GM12872 (cell line): ENCODE measurements at regions not wholly inside any gene's neighbourhood (a gene's known extent, or its start where the extent isn't known, plus 50 kb on each side); places are given as distances from the start of the nearest gene placed in this dataset.

Source experiments
- CTCF ChIP-seq: IDR thresholded peaks from 3 replicates; pipeline ENCODE4 v1.5.1; 2011; ENCODE audit warnings: low read depth, mild to moderate bottlenecking, low read length, moderate library complexity; ENCODE audit not compliant: insufficient read depth

DNA sequence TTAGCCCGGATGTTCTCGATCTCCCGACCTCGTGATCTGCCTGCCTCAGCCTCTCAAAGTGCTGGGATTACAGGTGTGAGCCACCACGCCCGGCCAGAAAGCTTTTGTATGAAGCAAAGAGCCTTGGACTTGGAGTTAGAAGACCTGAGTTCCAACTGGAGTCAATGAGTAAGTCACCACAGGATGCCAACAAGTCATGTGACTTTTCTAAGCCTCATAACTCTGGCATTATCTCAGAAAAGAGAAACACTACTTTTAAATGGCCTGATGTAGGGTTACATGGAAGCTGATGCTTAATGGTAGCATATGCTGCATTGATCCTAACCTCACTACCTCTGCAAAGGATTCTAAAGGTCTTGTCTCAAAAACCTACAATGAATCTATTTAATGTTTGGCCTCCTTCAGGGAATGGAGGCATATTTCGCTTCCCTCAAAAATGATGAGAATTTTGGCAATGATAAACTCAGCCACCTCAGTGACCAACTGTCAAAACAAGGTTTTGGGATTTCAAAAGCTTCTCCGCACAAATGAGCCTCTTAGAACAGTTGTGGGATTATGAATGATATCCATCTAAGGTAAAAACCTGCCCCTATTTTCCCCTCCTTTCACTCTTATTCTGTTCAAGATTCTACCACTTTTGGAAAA is 236.8 kb downstream of the ACTL7B start:
- TF ChIP-seq CTCF = no peak

DNA sequence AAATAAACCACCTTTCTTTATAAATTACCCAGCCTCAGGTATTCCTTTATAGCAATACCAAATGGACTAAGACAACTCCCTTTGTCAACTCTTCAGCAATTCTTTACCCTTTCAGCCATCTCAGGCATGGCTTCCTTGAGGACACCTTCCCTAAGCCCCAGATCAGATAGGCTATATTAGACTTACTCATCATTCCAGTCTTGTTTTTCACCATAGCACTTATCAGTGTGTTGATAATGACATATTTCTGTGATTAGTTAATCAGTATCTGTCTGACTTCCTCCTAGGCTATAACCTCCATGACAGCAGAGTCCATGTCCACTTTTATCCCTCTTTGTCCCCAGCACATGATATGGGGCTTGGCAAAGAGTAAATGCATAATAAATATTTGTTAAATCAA is 238.1 kb downstream of the ACTL7B start:
- TF ChIP-seq CTCF = no peak

DNA sequence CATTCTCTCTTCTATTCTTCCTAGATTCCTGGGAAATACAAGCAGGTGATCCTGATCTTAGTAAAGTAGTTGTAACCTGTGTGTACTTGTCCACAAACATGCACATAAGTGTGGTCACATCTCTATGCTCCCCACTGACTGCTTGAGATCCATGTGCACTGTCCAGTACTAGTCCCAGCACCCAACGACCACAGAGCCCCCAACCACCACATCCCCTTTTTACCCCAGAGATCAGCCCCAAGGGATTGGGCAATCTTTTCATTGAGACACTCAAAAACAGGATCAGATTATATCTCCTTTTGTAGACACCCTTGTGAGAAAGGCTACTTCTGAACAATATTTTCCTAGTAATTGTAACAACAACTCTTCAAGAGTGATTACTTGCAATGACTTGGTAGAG is 240.6 kb downstream of the ACTL7B start:
- TF ChIP-seq CTCF = no peak

DNA sequence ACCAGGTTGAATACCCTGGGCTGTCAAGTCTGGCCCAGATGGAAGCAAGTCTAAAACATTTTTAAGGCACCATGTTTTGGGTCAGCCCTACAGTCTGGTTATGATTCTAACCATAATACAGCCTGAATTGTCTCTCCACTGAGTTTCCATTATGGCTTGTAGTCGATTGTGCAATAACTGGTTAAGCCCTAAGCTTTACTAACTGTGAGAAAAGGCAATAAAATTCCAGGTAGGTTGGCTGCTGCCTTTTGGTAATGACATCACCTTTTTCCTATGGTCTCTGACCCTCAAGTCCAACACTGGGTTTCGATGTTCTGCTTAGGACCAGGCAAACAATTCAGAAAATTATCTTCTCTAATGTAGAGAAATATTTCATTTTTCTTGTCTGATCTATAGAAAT is 243.3 kb downstream of the ACTL7B start:
- TF ChIP-seq CTCF = no peak

DNA sequence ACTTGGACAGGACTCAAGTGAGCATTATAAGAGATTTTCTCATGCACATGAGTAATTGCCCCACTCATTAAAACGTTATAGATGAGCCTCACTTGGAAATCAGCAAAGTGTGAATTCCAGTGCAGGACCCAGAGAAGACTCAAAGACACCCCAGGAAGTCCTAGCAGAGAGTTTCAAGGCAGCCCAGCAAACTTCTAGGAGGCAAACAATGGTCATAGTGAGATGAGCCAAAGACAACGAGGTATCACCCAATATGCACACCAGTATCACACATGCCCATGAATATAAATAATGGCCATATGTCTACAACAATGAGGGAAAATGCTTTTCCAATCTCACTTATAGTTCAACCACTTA is 245.9 kb downstream of the ACTL7B start:
- no peak for TF ChIP-seq CTCF

DNA sequence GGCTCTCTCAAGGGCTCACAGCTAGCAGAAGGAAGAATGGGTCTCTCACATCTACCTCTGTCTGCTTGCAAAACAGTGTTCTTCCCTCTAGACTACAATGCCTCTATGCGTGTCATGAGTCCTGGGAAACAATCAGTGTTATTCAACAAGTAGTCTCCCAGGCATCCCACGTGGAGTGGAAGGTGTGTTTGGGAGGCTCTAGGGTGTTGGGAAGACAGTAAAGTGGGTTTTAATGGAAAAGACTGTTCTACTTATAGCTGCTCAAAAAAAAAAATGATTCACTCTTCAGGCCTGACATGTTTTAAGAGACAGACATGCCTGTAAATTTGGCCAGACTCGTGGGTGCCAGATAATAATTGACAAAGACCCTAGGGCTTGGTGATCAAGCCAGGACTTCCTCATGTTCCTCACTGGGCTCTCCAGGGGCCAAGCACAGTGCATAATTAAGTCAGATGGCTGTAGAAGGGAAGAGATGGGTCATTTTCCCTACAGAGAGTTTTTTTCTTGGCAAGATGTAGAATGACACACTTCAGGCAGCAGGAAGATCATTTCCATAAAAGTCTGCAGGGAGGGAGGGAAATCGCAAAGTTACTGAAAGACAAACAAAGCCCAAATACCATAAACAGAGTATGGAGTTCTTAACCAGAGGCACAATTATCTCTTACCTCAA is 246.4 kb downstream of the ACTL7B start:
- TF ChIP-seq CTCF = no peak

GRCh38 chr9:108607607-108608006 is 248.2 kb downstream of the ACTL7B start:
- TF ChIP-seq CTCF = no peak
